ENCODE measurements at regions not wholly inside any gene's neighbourhood (a gene's known extent, or its start where the extent isn't known, plus 50 kb on each side); places are given as distances from the start of the nearest gene placed in this dataset.
"Not testable (repeated sequence)": the region's sequence is repeated elsewhere in the genome, so short reads cannot be mapped to it uniquely, and the experiment has no call there.

GRCh38 chr5:155564541-155564940 is 551.0 kb downstream of the KIF4B start:
- no peak overlapping the region for H3K27ac ChIP-seq
- no peaks in the 10 kb centered on the region for H3K36me3 ChIP-seq
- H3K4me3 ChIP-seq = no peak overlapping the region
- TF ChIP-seq, protein P1, sequence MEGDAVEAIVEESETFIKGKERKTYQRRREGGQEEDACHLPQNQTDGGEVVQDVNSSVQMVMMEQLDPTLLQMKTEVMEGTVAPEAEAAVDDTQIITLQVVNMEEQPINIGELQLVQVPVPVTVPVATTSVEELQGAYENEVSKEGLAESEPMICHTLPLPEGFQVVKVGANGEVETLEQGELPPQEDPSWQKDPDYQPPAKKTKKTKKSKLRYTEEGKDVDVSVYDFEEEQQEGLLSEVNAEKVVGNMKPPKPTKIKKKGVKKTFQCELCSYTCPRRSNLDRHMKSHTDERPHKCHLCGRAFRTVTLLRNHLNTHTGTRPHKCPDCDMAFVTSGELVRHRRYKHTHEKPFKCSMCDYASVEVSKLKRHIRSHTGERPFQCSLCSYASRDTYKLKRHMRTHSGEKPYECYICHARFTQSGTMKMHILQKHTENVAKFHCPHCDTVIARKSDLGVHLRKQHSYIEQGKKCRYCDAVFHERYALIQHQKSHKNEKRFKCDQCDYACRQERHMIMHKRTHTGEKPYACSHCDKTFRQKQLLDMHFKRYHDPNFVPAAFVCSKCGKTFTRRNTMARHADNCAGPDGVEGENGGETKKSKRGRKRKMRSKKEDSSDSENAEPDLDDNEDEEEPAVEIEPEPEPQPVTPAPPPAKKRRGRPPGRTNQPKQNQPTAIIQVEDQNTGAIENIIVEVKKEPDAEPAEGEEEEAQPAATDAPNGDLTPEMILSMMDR (IDR thresholded peaks at IDR 0.05) = no peak
- no peak for TF ChIP-seq POLR2A (IDR thresholded peaks at IDR 0.05)
- H3K9me3 ChIP-seq = peaks cover 0 to 13% (median 3%) of the 10 kb centered on the region in 12 donors
- H3K27me3 ChIP-seq = no peaks in the 10 kb centered on the region
- H3K4me1 ChIP-seq = no peaks in the 10 kb centered on the region
- 79 to 87% (median 82%) methylated on average over 12 of the region's 12 CpGs for WGBS, 4 donors
- ATAC-seq (no peak), DNase-seq (no peak)
- intact Hi-C loops (cut with DNase I) = no loop called here

DNA sequence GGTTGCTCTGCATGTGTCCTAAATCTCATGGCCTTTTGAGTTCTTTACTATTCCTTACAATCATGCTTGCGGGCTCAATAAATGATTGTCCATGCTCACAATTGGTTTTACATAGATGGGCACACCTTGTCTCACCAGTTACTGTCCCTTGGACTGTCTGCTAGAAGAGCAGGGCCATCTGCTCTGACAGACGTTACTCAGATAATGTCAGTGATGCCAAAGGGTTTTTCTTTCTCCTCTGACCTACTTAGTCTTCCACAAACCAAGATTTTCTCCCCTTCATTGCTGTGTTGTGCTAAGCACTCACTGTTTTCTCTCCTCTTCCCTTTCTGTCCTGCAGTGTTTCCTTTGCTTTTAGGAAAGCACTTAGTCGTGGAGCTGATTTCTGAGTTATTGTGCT is 562.3 kb downstream of the KIF4B start:
- WGBS, 4 donors = 49 to 54% (median 53%) methylated on average over 3 of the region's 3 CpGs
- no peak overlapping the region for H3K27ac ChIP-seq
- TF ChIP-seq, protein P1 (IDR thresholded peaks at IDR 0.05) = no peak
- no peak for TF ChIP-seq POLR2A (IDR thresholded peaks at IDR 0.05)
- DNase-seq (no peak), ATAC-seq (no peak)
- no peaks in the 10 kb centered on the region for H3K9me3 ChIP-seq
- H3K4me1 ChIP-seq = no peaks in the 10 kb centered on the region
- intact Hi-C loops (cut with DNase I) = no loop called here
- no peaks in the 10 kb centered on the region for H3K27me3 ChIP-seq
- no peak overlapping the region for H3K4me3 ChIP-seq
- no peaks in the 10 kb centered on the region for H3K36me3 ChIP-seq

DNA sequence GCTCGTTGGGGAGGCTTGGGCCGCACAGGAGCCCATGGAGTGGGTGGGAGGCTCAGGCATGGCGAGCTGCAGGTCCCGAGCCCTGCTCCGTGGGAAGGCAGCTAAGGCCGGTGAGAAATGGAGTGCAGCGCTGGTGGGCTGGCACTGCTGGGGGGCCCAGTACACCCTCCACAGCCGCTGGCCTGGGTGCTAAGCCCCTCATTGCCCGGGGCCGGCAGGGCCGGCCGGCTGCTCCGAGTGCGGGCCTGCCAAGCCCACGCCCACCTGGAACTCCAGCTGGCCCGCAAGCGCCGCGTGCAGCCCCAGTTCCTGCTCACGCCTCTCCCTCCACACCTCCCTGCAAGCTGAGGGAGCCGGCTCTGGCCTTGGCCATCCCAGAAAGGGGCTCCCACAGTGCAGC is 573.3 kb downstream of the KIF4B start:
- H3K27me3 ChIP-seq; ATAC-seq; H3K36me3 ChIP-seq; H3K9me3 ChIP-seq; H3K4me3 ChIP-seq; H3K4me1 ChIP-seq; intact Hi-C loops (cut with DNase I); H3K27ac ChIP-seq; DNase-seq: not testable (repeated sequence)
- 94 to 95% (median 95%) methylated on average over 7 to 21 of the region's 21 CpGs for WGBS, 4 donors

GRCh38 chr5:155587458-155587857 is 573.9 kb downstream of the KIF4B start:
- Histone ChIP-seq H3K27ac (no peak overlapping the region), H3K4me1 (peaks cover 0 to 5% (median 0%) of the 10 kb centered on the region in 12 donors), H3K9me3 (no peaks in the 10 kb centered on the region), H3K27me3 (no peaks in the 10 kb centered on the region), H3K36me3 (no peaks in the 10 kb centered on the region), H3K4me3 (no peak overlapping the region)
- TF ChIP-seq, protein P1 (IDR thresholded peaks at IDR 0.05) = no peak
- TF ChIP-seq POLR2A (IDR thresholded peaks at IDR 0.05) = no peak
- WGBS, 4 donors = 48 to 75% (median 69%) methylated on average over 1 of the region's 1 CpG
- no peak for ATAC-seq
- intact Hi-C loops (cut with DNase I) = no loop called here
- no peak for DNase-seq

DNA sequence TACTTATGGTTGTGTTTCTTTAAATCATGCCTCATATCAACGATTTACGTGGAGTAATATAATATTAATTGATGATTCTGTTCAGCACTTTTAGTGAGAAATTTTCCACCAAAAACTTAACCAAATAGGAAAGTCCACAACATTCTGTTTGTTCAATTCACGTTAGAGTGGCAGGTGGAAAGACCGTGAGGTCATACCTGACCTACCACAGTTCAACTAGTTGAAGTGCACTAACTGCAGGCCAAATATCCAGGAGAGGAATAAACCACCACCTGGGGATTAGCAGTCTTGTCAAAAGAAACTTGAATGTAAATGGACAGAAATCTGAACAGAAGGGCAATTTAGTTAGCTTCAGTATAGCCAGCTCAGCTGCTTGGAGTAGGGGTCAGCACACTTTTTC is 577.7 kb downstream of the KIF4B start:
- Histone ChIP-seq H3K27ac (no peak overlapping the region), H3K4me3 (no peak overlapping the region), H3K9me3 (no peaks in the 10 kb centered on the region), H3K27me3 (no peaks in the 10 kb centered on the region), H3K36me3 (no peaks in the 10 kb centered on the region), H3K4me1 (no peaks in the 10 kb centered on the region)
- no peak for ATAC-seq
- 83 to 91% (median 87%) methylated on average over 4 of the region's 4 CpGs for WGBS, 4 donors
- intact Hi-C loops (cut with DNase I) = no loop called here
- no peak for DNase-seq
- no peak for TF ChIP-seq POLR2A (IDR thresholded peaks at IDR 0.05)
- TF ChIP-seq, protein P1 (IDR thresholded peaks at IDR 0.05) = no peak
